EH (cell line): ENCODE measurements at regions not wholly inside any gene's neighbourhood (a gene's known extent, or its start where the extent isn't known, plus 50 kb on each side); places are given as distances from the start of the nearest gene placed in this dataset.

Experiments
- DNase-seq: peaks from one replicate; pipeline ENCODE4 v3.0.0-alpha.2; 2015; ENCODE audit warnings: low read depth

- no peak for DNase-seq
These were observed 118.2 kb upstream of the ADGRL4 start for GRCh38 chr1:79124756-79125155.

GRCh38 chr1:79122521-79122920, 116.0 kb upstream of the ADGRL4 start:
- DNase-seq: no peak

GRCh38 chr1:79117376-79117775, 110.8 kb upstream of the ADGRL4 start:
- DNase-seq: no peak

GRCh38 chr1:79113836-79114235, 107.3 kb upstream of the ADGRL4 start:
- no peak for DNase-seq

GRCh38 chr1:79110749-79111148, 104.2 kb upstream of the ADGRL4 start:
- DNase-seq: no peak

GRCh38 chr1:79109445-79109844, 102.9 kb upstream of the ADGRL4 start:
- no peak for DNase-seq

- DNase-seq: peak; percentile 44
These were observed 99.0 kb upstream of the ADGRL4 start for GRCh38 chr1:79105500-79105899.

GRCh38 chr1:79104617-79105016, 98.1 kb upstream of the ADGRL4 start:
- DNase-seq: no peak

- peak; percentile 43 for DNase-seq
These were observed 93.9 kb upstream of the ADGRL4 start for GRCh38 chr1:79100385-79100784.

- DNase-seq: no peak
These were observed 84.5 kb upstream of the ADGRL4 start for GRCh38 chr1:79090985-79091384.

- DNase-seq: no peak
These were observed 83.4 kb upstream of the ADGRL4 start for GRCh38 chr1:79089946-79090345.

GRCh38 chr1:79082233-79082632, 75.7 kb upstream of the ADGRL4 start:
- DNase-seq: no peak

- DNase-seq: peak; percentile 83
These were observed 73.2 kb upstream of the ADGRL4 start for GRCh38 chr1:79079770-79080169.

GRCh38 chr1:79074975-79075374, 68.4 kb upstream of the ADGRL4 start:
- no peak for DNase-seq

- DNase-seq: no peak
These were observed 63.3 kb upstream of the ADGRL4 start for GRCh38 chr1:79069828-79070227.

GRCh38 chr1:79059341-79059740, 52.8 kb upstream of the ADGRL4 start:
- DNase-seq: no peak
